Thyroid gland (tissue), 4 donors: ENCODE measurements at regions not wholly inside any gene's neighbourhood (a gene's known extent, or its start where the extent isn't known, plus 50 kb on each side); places are given as distances from the start of the nearest gene placed in this dataset.

Experiments used
- DNase-seq, 2 donors: peaks; one replicate each; pipeline ENCODE4 v3.0.0-alpha.2; 2019
- H3K27ac ChIP-seq, 3 donors: fragments of 200-600 bp; sonication (generic); 1 replicate in 2 of 3; 2 replicates in 1 of 3; pipeline ENCODE4 v1.5.1; 2016 to 2019; ENCODE audit warnings: mild to moderate bottlenecking in 1 of 3, moderate library complexity in 1 of 3
- H3K27me3 ChIP-seq: fragments of 200-600 bp; sonication (generic); one replicate; pipeline ENCODE4 v1.5.1; 2019
- H3K36me3 ChIP-seq, 2 donors: fragments of 200-600 bp; sonication (generic); one replicate each; pipeline ENCODE4 v1.5.1; 2016 to 2019
- H3K4me1 ChIP-seq, 2 donors: fragments of 200-600 bp; sonication (generic); one replicate each; pipeline ENCODE4 v1.5.1; 2017 to 2019
- H3K4me3 ChIP-seq, 3 donors: fragments of 200-600 bp; sonication (generic); replicated peaks in 1 of 3; 1 replicate in 2 of 3; 2 replicates in 1 of 3; pipeline ENCODE4 v1.5.1; 2016; ENCODE audit warnings: mild to moderate bottlenecking in 1 of 3
- H3K9me3 ChIP-seq: fragments of 200-600 bp; sonication (generic); one replicate; pipeline ENCODE4 v1.5.1; 2017
- CTCF ChIP-seq, 6 experiments: fragments of 200-600 bp in 3 of 6; fragments of 450-650 bp in 3 of 6; sonication (generic) in 3 of 6; IDR thresholded peaks; one replicate each; pipeline ENCODE4 v1.5.1; 2016 to 2019; ENCODE audit warnings: antibody characterized with exemption in 6 of 6, mild to moderate bottlenecking in 2 of 6, inconsistent platforms in 1 of 6, moderate library complexity in 1 of 6
- POLR2A ChIP-seq, 2 donors: fragments of 450-650 bp; IDR thresholded peaks; one replicate each; pipeline ENCODE4 v1.6.1; 2017; ENCODE audit warnings: antibody characterized with exemption in 2 of 2, mild to moderate bottlenecking in 2 of 2, moderate library complexity in 1 of 2
- WGBS, 2 donors: methylation state at CpG; one replicate each; pipeline ENCODE4 v1.1.5; 2017; 5-methylcytosine and 5-hydroxymethylcytosine counted together
- intact Hi-C: fragments of 100-400 bp; cut with DNase I; formaldehyde crosslinking; loops from one replicate; pipeline ENCODE4 v1.15.1; 2023

- H3K9me3 ChIP-seq = no peaks in the 10 kb centered on the region
- H3K4me3 ChIP-seq = no peak overlapping the region
- 88 to 90% methylated on average over 10 to 12 of the region's 12 CpGs for WGBS, 2 donors
- DNase-seq = no peak
- no peaks in the 10 kb centered on the region for H3K36me3 ChIP-seq
- no peak for TF ChIP-seq CTCF (IDR thresholded peaks at IDR 0.05)
- no peak for TF ChIP-seq POLR2A (IDR thresholded peaks at IDR 0.05)
- H3K27ac ChIP-seq = no peak overlapping the region
- H3K27me3 ChIP-seq = no peaks in the 10 kb centered on the region
- intact Hi-C loops = no loop called here
- peaks cover 6 to 11% of the 10 kb centered on the region in 2 donors for H3K4me1 ChIP-seq
These were observed 181.2 kb upstream of the GALNT2 start for GRCh38 chr1:229885568-229886495.

- TF ChIP-seq POLR2A (IDR thresholded peaks at IDR 0.05) = no peak
- TF ChIP-seq CTCF (IDR thresholded peaks at IDR 0.05) = no peak
- no peak for DNase-seq
- 89 to 98% methylated on average over 8 of the region's 8 CpGs for WGBS, 2 donors
- H3K36me3 ChIP-seq = no peaks in the 10 kb centered on the region
- peaks cover 6 to 11% of the 10 kb centered on the region in 2 donors for H3K4me1 ChIP-seq
- no peak overlapping the region for H3K27ac ChIP-seq
- no peak overlapping the region for H3K4me3 ChIP-seq
- H3K27me3 ChIP-seq = no peaks in the 10 kb centered on the region
- intact Hi-C loops = no loop called here
- no peaks in the 10 kb centered on the region for H3K9me3 ChIP-seq
These were observed 180.4 kb upstream of the GALNT2 start for GRCh38 chr1:229886636-229887035.

DNA sequence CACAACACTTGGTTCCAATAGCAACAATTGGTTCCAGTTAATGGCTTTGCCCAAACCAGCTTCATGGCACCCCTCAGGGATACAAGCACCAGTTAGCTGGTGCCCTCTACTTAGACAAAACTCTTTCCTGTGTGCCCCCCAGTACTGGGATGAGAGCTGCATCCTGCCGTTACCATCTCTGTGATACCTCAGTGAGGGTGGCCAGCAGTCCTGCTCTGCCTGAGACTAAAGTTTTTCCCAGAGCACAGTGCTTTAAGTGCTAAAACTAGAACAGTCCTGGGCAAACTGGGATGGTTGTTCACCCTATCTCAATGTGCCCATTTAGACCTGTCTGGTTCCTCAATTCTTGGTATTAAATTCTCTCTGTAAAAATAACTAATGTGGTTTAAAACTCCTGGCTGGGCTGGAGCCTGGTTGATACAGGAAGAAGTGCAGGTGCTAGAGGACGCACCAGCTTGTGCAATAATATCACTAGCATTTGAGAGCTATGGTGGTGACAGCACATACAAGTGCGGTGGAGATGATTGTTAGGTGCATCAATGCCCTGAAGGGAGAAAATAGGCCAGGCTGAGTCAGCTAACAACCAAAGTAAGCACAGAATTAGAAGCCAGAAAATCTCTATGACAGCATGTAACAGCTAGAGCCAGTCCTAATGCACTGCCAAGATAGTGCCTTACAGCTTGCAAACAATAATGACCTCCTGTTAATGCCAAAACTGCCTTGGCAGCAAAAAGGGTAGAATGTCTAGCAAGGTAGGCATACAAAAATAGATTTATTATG lies 179.8 kb upstream of the GALNT2 start:
- Histone ChIP-seq H3K27ac (no peak overlapping the region), H3K4me1 (peaks cover 6 to 11% of the 10 kb centered on the region in 2 donors), H3K9me3 (no peaks in the 10 kb centered on the region), H3K27me3 (no peaks in the 10 kb centered on the region), H3K4me3 (no peak overlapping the region), H3K36me3 (no peaks in the 10 kb centered on the region)
- WGBS, 2 donors = 89 to 91% methylated on average over 3 of the region's 3 CpGs
- TF ChIP-seq POLR2A (IDR thresholded peaks at IDR 0.05) = no peak
- no peak for TF ChIP-seq CTCF (IDR thresholded peaks at IDR 0.05)
- intact Hi-C loops = no loop called here
- no peak for DNase-seq

- intact Hi-C loops = no loop called here
- 95 to 98% methylated on average over 2 of the region's 2 CpGs for WGBS, 2 donors
- Histone ChIP-seq H3K36me3 (no peaks in the 10 kb centered on the region), H3K9me3 (no peaks in the 10 kb centered on the region), H3K27me3 (no peaks in the 10 kb centered on the region), H3K27ac (no peak overlapping the region), H3K4me1 (peaks cover 3 to 8% of the 10 kb centered on the region in 2 donors), H3K4me3 (no peak overlapping the region)
- TF ChIP-seq POLR2A (IDR thresholded peaks at IDR 0.05) = no peak
- DNase-seq = no peak
These were observed 178.9 kb upstream of the GALNT2 start for GRCh38 chr1:229888157-229888556.

DNA sequence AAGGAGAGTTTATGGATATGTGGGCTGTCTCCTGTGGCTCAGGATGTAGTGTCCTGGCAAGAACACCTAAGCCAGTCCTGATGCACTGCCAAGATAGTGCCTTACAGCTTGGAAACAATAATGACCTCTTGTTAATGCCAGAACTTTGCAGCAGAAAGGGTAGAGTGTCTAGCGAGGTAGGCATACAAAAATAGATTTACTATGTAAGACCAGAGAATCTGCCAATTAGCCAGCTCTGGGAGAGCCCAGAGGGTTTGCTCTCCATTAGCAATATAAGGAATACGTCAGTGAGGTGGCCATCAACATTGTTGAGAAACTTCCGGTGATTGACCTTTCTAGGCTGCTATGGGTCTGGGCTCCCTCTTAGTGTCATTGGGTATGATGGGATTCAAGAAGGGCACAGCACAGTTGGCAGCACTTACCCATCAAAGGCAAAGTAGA lies 178.5 kb upstream of the GALNT2 start:
- H3K36me3 ChIP-seq = no peaks in the 10 kb centered on the region
- TF ChIP-seq POLR2A (IDR thresholded peaks at IDR 0.05) (no peak), CTCF (IDR thresholded peaks at IDR 0.05) (no peak)
- intact Hi-C loops = no loop called here
- peaks cover 0 to 3% of the 10 kb centered on the region in 2 donors for H3K4me1 ChIP-seq
- H3K27me3 ChIP-seq = no peaks in the 10 kb centered on the region
- no peak overlapping the region for H3K27ac ChIP-seq
- no peak overlapping the region for H3K4me3 ChIP-seq
- WGBS, 2 donors = 94 to 100% methylated on average over 3 of the region's 3 CpGs
- no peak for DNase-seq
- H3K9me3 ChIP-seq = no peaks in the 10 kb centered on the region
